NCI-H345 treated with DMSO at 0.1 percent for 48 hours (cell line): ENCODE measurements at regions not wholly inside any gene's neighbourhood (a gene's known extent, or its start where the extent isn't known, plus 50 kb on each side); places are given as distances from the start of the nearest gene placed in this dataset.

Experiments
- DNase-seq: peaks from one replicate; lab custom pipeline; 2025; ENCODE audit not compliant: unreplicated experiment; lab: John Stamatoyannopoulos, UW

GRCh38 chr4:62402088-62402806, 1202.1 kb downstream of the ADGRL3 start:
- no peak for DNase-seq

- DNase-seq, result no peak
Observed at GRCh38 chr4:62399242-62399641, 1199.1 kb downstream of the ADGRL3 start.

- DNase-seq, result no peak
Observed at GRCh38 chr4:62398318-62398717, 1198.2 kb downstream of the ADGRL3 start.

GRCh38 chr4:62394766-62395165, 1194.6 kb downstream of the ADGRL3 start:
- no peak for DNase-seq

- no peak for DNase-seq
Observed at GRCh38 chr4:62387808-62388207, 1187.7 kb downstream of the ADGRL3 start.

GRCh38 chr4:62377700-62378099, 1177.6 kb downstream of the ADGRL3 start:
- DNase-seq, result no peak

- no peak for DNase-seq
Observed at GRCh38 chr4:62377245-62377644, 1177.1 kb downstream of the ADGRL3 start.

GRCh38 chr4:62366939-62367338, 1166.8 kb downstream of the ADGRL3 start:
- no peak for DNase-seq

- DNase-seq, result no peak
Observed at GRCh38 chr4:62360156-62360545, 1160.0 kb downstream of the ADGRL3 start.

GRCh38 chr4:62359441-62360155, 1159.5 kb downstream of the ADGRL3 start:
- no peak for DNase-seq

- DNase-seq, result no peak
Observed at GRCh38 chr4:62344915-62345314, 1144.8 kb downstream of the ADGRL3 start.

GRCh38 chr4:62344474-62344873, 1144.3 kb downstream of the ADGRL3 start:
- DNase-seq, result no peak

GRCh38 chr4:62342346-62342745, 1142.2 kb downstream of the ADGRL3 start:
- DNase-seq, result no peak

GRCh38 chr4:62328526-62328925, 1128.4 kb downstream of the ADGRL3 start:
- no peak for DNase-seq

GRCh38 chr4:62327612-62328297, 1127.6 kb downstream of the ADGRL3 start:
- DNase-seq, result no peak

- DNase-seq, result no peak
Observed at GRCh38 chr4:62324215-62324614, 1124.1 kb downstream of the ADGRL3 start.

- DNase-seq, result no peak
Observed at GRCh38 chr4:62320612-62321011, 1120.5 kb downstream of the ADGRL3 start.

- no peak for DNase-seq
Observed at GRCh38 chr4:62302710-62303109, 1102.6 kb downstream of the ADGRL3 start.

GRCh38 chr4:62301500-62301899, 1101.4 kb downstream of the ADGRL3 start:
- DNase-seq, result no peak

GRCh38 chr4:62293551-62293950, 1093.4 kb downstream of the ADGRL3 start:
- DNase-seq, result no peak

GRCh38 chr4:62292911-62293310, 1092.8 kb downstream of the ADGRL3 start:
- no peak for DNase-seq
